ENCODE measurements at regions not wholly inside any gene's neighbourhood (a gene's known extent, or its start where the extent isn't known, plus 50 kb on each side); places are given as distances from the start of the nearest gene placed in this dataset.

- DNase-seq (no peak), ATAC-seq (no peak)
- H3K27me3 ChIP-seq (ENCODE audit: control insufficient read depth, insufficient read depth, low read length), result no peaks in the 10 kb centered on the region
- 91% methylated on average over 2 of the region's 3 CpGs for WGBS (ENCODE audit: insufficient coverage)
- Mint-ChIP-seq H3K27me3 (ENCODE audit: low read depth in 2 of 2) (no peaks in the 10 kb centered on the region), H3K4me1 (no peaks in the 10 kb centered on the region), H3K9me3 (peaks cover under 1 to 2% of the 10 kb centered on the region in 2 donors), H3K36me3 (no peaks in the 10 kb centered on the region), H3K4me3 (no peak overlapping the region), H3K27ac (no peak overlapping the region)
- no peaks in the 10 kb centered on the region for H3K4me1 ChIP-seq (ENCODE audit: control insufficient read depth, insufficient read depth, low read length)
- H3K36me3 ChIP-seq (ENCODE audit: control insufficient read depth, insufficient read depth, low read length), result no peaks in the 10 kb centered on the region
- no peak for TF ChIP-seq CTCF (IDR thresholded peaks at IDR 0.05)
- H3K4me3 ChIP-seq (ENCODE audit: low read length), result no peak overlapping the region
- intact Hi-C loops (cut with micrococcal nuclease), result no loop called here
- H3K27ac ChIP-seq (ENCODE audit: low read length), result no peak overlapping the region
- no peaks in the 10 kb centered on the region for H3K9me3 ChIP-seq (ENCODE audit: control insufficient read depth, insufficient read depth, low read length)
Observed at GRCh38 chr6:121896771-121897170, 461.3 kb downstream of the GJA1 start.

- no peaks in the 10 kb centered on the region for H3K4me1 Mint-ChIP-seq
- Histone ChIP-seq H3K4me3 (ENCODE audit: low read length) (no peak overlapping the region), H3K27me3 (ENCODE audit: control insufficient read depth, insufficient read depth, low read length) (no peaks in the 10 kb centered on the region), H3K4me1 (ENCODE audit: control insufficient read depth, insufficient read depth, low read length) (no peaks in the 10 kb centered on the region), H3K27ac (ENCODE audit: low read length) (no peak overlapping the region), H3K9me3 (ENCODE audit: control insufficient read depth, insufficient read depth, low read length) (no peaks in the 10 kb centered on the region), H3K36me3 (ENCODE audit: control insufficient read depth, insufficient read depth, low read length) (no peaks in the 10 kb centered on the region)
- TF ChIP-seq CTCF (IDR thresholded peaks at IDR 0.05), result no peak
- DNase-seq, result no peak
- no CpG with 5 or more reads among the region's 1 CpG for WGBS (ENCODE audit: insufficient coverage)
- no peak overlapping the region for H3K4me3 Mint-ChIP-seq
- H3K9me3 Mint-ChIP-seq, result peaks cover 0 to 2% of the 10 kb centered on the region in 2 donors
- intact Hi-C loops (cut with micrococcal nuclease), result no loop called here
- no peaks in the 10 kb centered on the region for H3K27me3 Mint-ChIP-seq (ENCODE audit: low read depth in 2 of 2)
- ATAC-seq, result no peak
- no peak overlapping the region for H3K27ac Mint-ChIP-seq
- H3K36me3 Mint-ChIP-seq, result no peaks in the 10 kb centered on the region
Observed at GRCh38 chr6:121897337-121897760, 461.9 kb downstream of the GJA1 start.

GRCh38 chr6:121901432-121901831 is 466.0 kb downstream of the GJA1 start:
- TF ChIP-seq CTCF (IDR thresholded peaks at IDR 0.05), result no peak
- Mint-ChIP-seq H3K36me3 (no peaks in the 10 kb centered on the region), H3K4me1 (no peaks in the 10 kb centered on the region), H3K27me3 (ENCODE audit: low read depth in 2 of 2) (no peaks in the 10 kb centered on the region), H3K4me3 (no peak overlapping the region), H3K27ac (no peak overlapping the region), H3K9me3 (peaks cover 5 to 6% of the 10 kb centered on the region in 2 donors)
- H3K27me3 ChIP-seq (ENCODE audit: control insufficient read depth, insufficient read depth, low read length), result no peaks in the 10 kb centered on the region
- no peak overlapping the region for H3K27ac ChIP-seq (ENCODE audit: low read length)
- DNase-seq (no peak), ATAC-seq (no peak)
- H3K4me1 ChIP-seq (ENCODE audit: control insufficient read depth, insufficient read depth, low read length), result no peaks in the 10 kb centered on the region
- H3K36me3 ChIP-seq (ENCODE audit: control insufficient read depth, insufficient read depth, low read length), result no peaks in the 10 kb centered on the region
- H3K4me3 ChIP-seq (ENCODE audit: low read length), result no peak overlapping the region
- H3K9me3 ChIP-seq (ENCODE audit: control insufficient read depth, insufficient read depth, low read length), result no peaks in the 10 kb centered on the region
- intact Hi-C loops (cut with micrococcal nuclease), result no loop called here

- Mint-ChIP-seq H3K4me3 (no peak overlapping the region), H3K36me3 (no peaks in the 10 kb centered on the region), H3K4me1 (no peaks in the 10 kb centered on the region), H3K27me3 (ENCODE audit: low read depth in 2 of 2) (no peaks in the 10 kb centered on the region), H3K27ac (no peak overlapping the region), H3K9me3 (peaks cover 9 to 13% of the 10 kb centered on the region in 2 donors)
- no peaks in the 10 kb centered on the region for H3K36me3 ChIP-seq (ENCODE audit: control insufficient read depth, insufficient read depth, low read length)
- intact Hi-C loops (cut with micrococcal nuclease), result no loop called here
- DNase-seq (no peak), ATAC-seq (no peak)
- H3K27me3 ChIP-seq (ENCODE audit: control insufficient read depth, insufficient read depth, low read length), result no peaks in the 10 kb centered on the region
- H3K4me1 ChIP-seq (ENCODE audit: control insufficient read depth, insufficient read depth, low read length), result no peaks in the 10 kb centered on the region
- no peak overlapping the region for H3K4me3 ChIP-seq (ENCODE audit: low read length)
- H3K9me3 ChIP-seq (ENCODE audit: control insufficient read depth, insufficient read depth, low read length), result no peaks in the 10 kb centered on the region
- WGBS (ENCODE audit: insufficient coverage), result 67% methylated on average over 3 of the region's 4 CpGs
- no peak overlapping the region for H3K27ac ChIP-seq (ENCODE audit: low read length)
- TF ChIP-seq CTCF (IDR thresholded peaks at IDR 0.05), result no peak
Observed at GRCh38 chr6:121904559-121904958, 469.1 kb downstream of the GJA1 start.
